Body of pancreas (tissue), 4 donors: ENCODE measurements at regions not wholly inside any gene's neighbourhood (a gene's known extent, or its start where the extent isn't known, plus 50 kb on each side); places are given as distances from the start of the nearest gene placed in this dataset.
"Not testable (repeated sequence)": the region's sequence is repeated elsewhere in the genome, so short reads cannot be mapped to it uniquely, and the experiment has no call there.

Experiments
- ATAC-seq: fragments of 150-250 bp; one replicate; pipeline ENCODE4 v1.9.1; 2016
- DNase-seq, 4 donors: peaks; one replicate each; pipeline ENCODE4 v3.0.0-alpha.2; 2019
- H3K27ac ChIP-seq, 4 donors: fragments of 200-600 bp; sonication (generic); 1 replicate in 3 of 4; 2 replicates in 1 of 4; pipeline versions ENCODE4 v1.5.1 to v1.6.1; 2016 to 2019; ENCODE audit warnings: mild to moderate bottlenecking in 1 of 4, mixed read lengths in 1 of 4, moderate library complexity in 1 of 4
- H3K27me3 ChIP-seq, 2 donors: fragments of 200-600 bp; sonication (generic); one replicate each; pipeline ENCODE4 v1.6.0; 2016; ENCODE audit warnings: mild to moderate bottlenecking in 1 of 2
- H3K36me3 ChIP-seq, 2 donors: fragments of 200-600 bp; sonication (generic); replicated peaks in 1 of 2; 2 replicates each; pipeline ENCODE4 v1.5.1; 2016; ENCODE audit warnings: low read depth in 2 of 2; ENCODE audit not compliant: insufficient read depth in 1 of 2
- H3K4me1 ChIP-seq: fragments of 200-600 bp; sonication (generic); one replicate; pipeline ENCODE4 v1.6.0; 2016
- H3K4me3 ChIP-seq, 2 donors: fragments of 200-600 bp; sonication (generic); 1 replicate in 1 of 2; 2 replicates in 1 of 2; pipeline ENCODE4 v1.5.1; 2016 to 2019
- H3K9me3 ChIP-seq, 3 donors: fragments of 200-600 bp; sonication (generic); 1 replicate in 2 of 3; 2 replicates in 1 of 3; pipeline ENCODE4 v1.5.1; 2016
- CTCF ChIP-seq, 7 experiments: fragments of 450-650 bp in 4 of 7; fragments of 200-600 bp in 3 of 7; sonication (generic) in 3 of 7; IDR thresholded peaks; one replicate each; pipeline ENCODE4 v1.5.1; 2016 to 2019; ENCODE audit warnings: antibody characterized with exemption in 7 of 7
- POLR2A ChIP-seq, 3 donors: fragments of 450-650 bp; IDR thresholded peaks; one replicate each; pipeline ENCODE4 v1.6.1; 2016; ENCODE audit warnings: antibody characterized with exemption in 3 of 3, mild to moderate bottlenecking in 2 of 3
- WGBS, 2 donors: methylation state at CpG; one replicate each; pipeline ENCODE4 v1.1.5; 2017; 5-methylcytosine and 5-hydroxymethylcytosine counted together
- intact Hi-C: fragments of 100-400 bp; cut with DNase I; formaldehyde crosslinking; loops from one replicate; pipeline ENCODE4 v1.15.1; 2023

GRCh38 chr14:30468354-30468753, 90.6 kb upstream of the G2E3 start:
- ATAC-seq (no peak), DNase-seq (no peak)
- intact Hi-C loops: no loop called here
- no peaks in the 10 kb centered on the region for H3K36me3 ChIP-seq
- H3K4me3 ChIP-seq: no peak overlapping the region
- no peaks in the 10 kb centered on the region for H3K27me3 ChIP-seq
- H3K4me1 ChIP-seq: no peaks in the 10 kb centered on the region
- no peak overlapping the region for H3K27ac ChIP-seq
- 68 to 78% methylated on average over 4 of the region's 4 CpGs for WGBS, 2 donors
- TF ChIP-seq POLR2A (IDR thresholded peaks at IDR 0.05) (no peak), CTCF (IDR thresholded peaks at IDR 0.05) (no peak)
- H3K9me3 ChIP-seq: no peaks in the 10 kb centered on the region

GRCh38 chr14:30471980-30472379, 87.0 kb upstream of the G2E3 start:
- Histone ChIP-seq H3K27me3 (no peaks in the 10 kb centered on the region), H3K36me3 (no peaks in the 10 kb centered on the region), H3K9me3 (no peaks in the 10 kb centered on the region), H3K4me1 (no peaks in the 10 kb centered on the region), H3K27ac (no peak overlapping the region), H3K4me3 (no peak overlapping the region)
- ATAC-seq (no peak), DNase-seq (no peak)
- TF ChIP-seq POLR2A (IDR thresholded peaks at IDR 0.05): no peak
- TF ChIP-seq CTCF (IDR thresholded peaks at IDR 0.05): no peak
- intact Hi-C loops: no loop called here

GRCh38 chr14:30473846-30474696, 84.9 kb upstream of the G2E3 start:
- H3K27ac ChIP-seq, H3K27me3 ChIP-seq, H3K4me3 ChIP-seq, intact Hi-C loops, ATAC-seq, DNase-seq, H3K9me3 ChIP-seq, H3K4me1 ChIP-seq, H3K36me3 ChIP-seq: not testable (repeated sequence)
- WGBS, 2 donors: 93 to 94% methylated on average over 21 to 28 of the region's 36 CpGs

- Histone ChIP-seq H3K9me3 (no peaks in the 10 kb centered on the region), H3K27ac (no peak overlapping the region), H3K27me3 (no peaks in the 10 kb centered on the region), H3K4me1 (no peaks in the 10 kb centered on the region), H3K36me3 (no peaks in the 10 kb centered on the region), H3K4me3 (no peak overlapping the region)
- intact Hi-C loops: no loop called here
- DNase-seq: no peak
- no peak for ATAC-seq
- 88 to 93% methylated on average over 1 of the region's 1 CpG for WGBS, 2 donors
- TF ChIP-seq POLR2A (IDR thresholded peaks at IDR 0.05): no peak
- no peak for TF ChIP-seq CTCF (IDR thresholded peaks at IDR 0.05)
Observed at GRCh38 chr14:30482276-30482675, 76.7 kb upstream of the G2E3 start.

- Histone ChIP-seq H3K9me3 (peaks cover 0 to 4% (median 0%) of the 10 kb centered on the region in 3 donors), H3K4me3 (no peak overlapping the region), H3K27me3 (no peaks in the 10 kb centered on the region), H3K27ac (no peak overlapping the region), H3K4me1 (no peaks in the 10 kb centered on the region), H3K36me3 (no peaks in the 10 kb centered on the region)
- intact Hi-C loops: no loop called here
- ATAC-seq: no peak
- WGBS, 2 donors: 84 to 88% methylated on average over 3 of the region's 3 CpGs
- DNase-seq: no peak
- no peak for TF ChIP-seq POLR2A (IDR thresholded peaks at IDR 0.05)
- no peak for TF ChIP-seq CTCF (IDR thresholded peaks at IDR 0.05)
Observed at GRCh38 chr14:30484201-30484600, 74.8 kb upstream of the G2E3 start.
